SU-DHL-6 (cell line): ENCODE measurements at regions not wholly inside any gene's neighbourhood (a gene's known extent, or its start where the extent isn't known, plus 50 kb on each side); places are given as distances from the start of the nearest gene placed in this dataset.

ENCODE experiments used
- CTCF ChIP-seq: fragments of 200-600 bp; sonication (generic); IDR thresholded peaks from one replicate; pipeline ENCODE4 v1.5.1; 2017; ENCODE audit warnings: antibody characterized with exemption, mild to moderate bottlenecking, low read length, moderate library complexity; ENCODE audit not compliant: insufficient read depth, poor library complexity, severe bottlenecking
- EZH2phosphoT487 ChIP-seq: fragments of 200-600 bp; sonication (generic), shearing (Covaris generic); conservative IDR thresholded peaks from 2 replicates; pipeline ENCODE4 v1.6.1; 2018; ENCODE audit warnings: mild to moderate bottlenecking, antibody characterized with exemption, low read length, moderate library complexity, mixed read lengths

GRCh38 chr20:57040924-57041323 lies 225.5 kb downstream of the BMP7 start:
- TF ChIP-seq CTCF (no peak), EZH2phosphoT487 (no peak)
